Peyer's patch (tissue), 4 donors: ENCODE measurements at regions not wholly inside any gene's neighbourhood (a gene's known extent, or its start where the extent isn't known, plus 50 kb on each side); places are given as distances from the start of the nearest gene placed in this dataset.

Source experiments
- POLR2A ChIP-seq, 2 donors: fragments of 450-650 bp; IDR thresholded peaks; one replicate each; pipeline ENCODE4 v1.5.1; 2017; ENCODE audit warnings: antibody characterized with exemption in 2 of 2, mild to moderate bottlenecking in 2 of 2, moderate library complexity in 2 of 2
- TF ChIP-seq, protein P1 (sequence below), 6 experiments: fragments of 450-650 bp in 4 of 6; fragments of 200-600 bp in 2 of 6; sonication (generic) in 1 of 6; IDR thresholded peaks; one replicate each; pipeline ENCODE4 v1.5.1; 2017 to 2019; ENCODE audit warnings: antibody characterized with exemption in 6 of 6, mild to moderate bottlenecking in 3 of 6, moderate library complexity in 1 of 6

DNA sequence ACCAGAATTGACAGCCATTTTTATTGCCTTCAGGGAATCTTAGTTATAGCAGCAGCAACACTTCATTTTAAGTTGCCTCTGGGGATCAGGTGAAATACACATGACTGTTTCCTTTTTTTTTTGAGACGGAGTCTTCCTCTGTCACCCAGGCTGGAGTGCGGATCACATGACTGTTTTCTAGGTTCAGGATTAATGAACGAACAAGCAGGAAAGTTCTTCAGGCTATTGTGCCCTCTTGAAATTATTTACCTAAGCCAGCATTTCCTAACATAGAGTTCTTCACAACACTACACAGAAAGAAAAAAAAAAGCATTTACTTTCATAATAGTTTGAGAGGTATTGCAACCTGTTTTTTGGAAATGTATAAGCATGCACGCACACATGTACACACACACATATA, 2032.8 kb downstream of the PCDH7 start:
- TF ChIP-seq, protein P1, sequence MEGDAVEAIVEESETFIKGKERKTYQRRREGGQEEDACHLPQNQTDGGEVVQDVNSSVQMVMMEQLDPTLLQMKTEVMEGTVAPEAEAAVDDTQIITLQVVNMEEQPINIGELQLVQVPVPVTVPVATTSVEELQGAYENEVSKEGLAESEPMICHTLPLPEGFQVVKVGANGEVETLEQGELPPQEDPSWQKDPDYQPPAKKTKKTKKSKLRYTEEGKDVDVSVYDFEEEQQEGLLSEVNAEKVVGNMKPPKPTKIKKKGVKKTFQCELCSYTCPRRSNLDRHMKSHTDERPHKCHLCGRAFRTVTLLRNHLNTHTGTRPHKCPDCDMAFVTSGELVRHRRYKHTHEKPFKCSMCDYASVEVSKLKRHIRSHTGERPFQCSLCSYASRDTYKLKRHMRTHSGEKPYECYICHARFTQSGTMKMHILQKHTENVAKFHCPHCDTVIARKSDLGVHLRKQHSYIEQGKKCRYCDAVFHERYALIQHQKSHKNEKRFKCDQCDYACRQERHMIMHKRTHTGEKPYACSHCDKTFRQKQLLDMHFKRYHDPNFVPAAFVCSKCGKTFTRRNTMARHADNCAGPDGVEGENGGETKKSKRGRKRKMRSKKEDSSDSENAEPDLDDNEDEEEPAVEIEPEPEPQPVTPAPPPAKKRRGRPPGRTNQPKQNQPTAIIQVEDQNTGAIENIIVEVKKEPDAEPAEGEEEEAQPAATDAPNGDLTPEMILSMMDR (IDR thresholded peaks at IDR 0.05): no peak
- TF ChIP-seq POLR2A (IDR thresholded peaks at IDR 0.05): no peak
